ENCODE measurements at regions not wholly inside any gene's neighbourhood (a gene's known extent, or its start where the extent isn't known, plus 50 kb on each side); places are given as distances from the start of the nearest gene placed in this dataset.

- TF ChIP-seq, protein P1, sequence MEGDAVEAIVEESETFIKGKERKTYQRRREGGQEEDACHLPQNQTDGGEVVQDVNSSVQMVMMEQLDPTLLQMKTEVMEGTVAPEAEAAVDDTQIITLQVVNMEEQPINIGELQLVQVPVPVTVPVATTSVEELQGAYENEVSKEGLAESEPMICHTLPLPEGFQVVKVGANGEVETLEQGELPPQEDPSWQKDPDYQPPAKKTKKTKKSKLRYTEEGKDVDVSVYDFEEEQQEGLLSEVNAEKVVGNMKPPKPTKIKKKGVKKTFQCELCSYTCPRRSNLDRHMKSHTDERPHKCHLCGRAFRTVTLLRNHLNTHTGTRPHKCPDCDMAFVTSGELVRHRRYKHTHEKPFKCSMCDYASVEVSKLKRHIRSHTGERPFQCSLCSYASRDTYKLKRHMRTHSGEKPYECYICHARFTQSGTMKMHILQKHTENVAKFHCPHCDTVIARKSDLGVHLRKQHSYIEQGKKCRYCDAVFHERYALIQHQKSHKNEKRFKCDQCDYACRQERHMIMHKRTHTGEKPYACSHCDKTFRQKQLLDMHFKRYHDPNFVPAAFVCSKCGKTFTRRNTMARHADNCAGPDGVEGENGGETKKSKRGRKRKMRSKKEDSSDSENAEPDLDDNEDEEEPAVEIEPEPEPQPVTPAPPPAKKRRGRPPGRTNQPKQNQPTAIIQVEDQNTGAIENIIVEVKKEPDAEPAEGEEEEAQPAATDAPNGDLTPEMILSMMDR (IDR thresholded peaks at IDR 0.05; ENCODE audit: unreplicated experiment): no peak
- Mint-ChIP-seq H3K4me1 (ENCODE audit: unreplicated experiment) (no peaks in the 10 kb centered on the region), H3K27me3 (ENCODE audit: unreplicated experiment) (peaks cover 2% of the 10 kb centered on the region), H3K9me3 (ENCODE audit: unreplicated experiment) (peaks cover 5% of the 10 kb centered on the region), H3K27ac (ENCODE audit: unreplicated experiment) (no peak overlapping the region), H3K36me3 (ENCODE audit: low read depth, unreplicated experiment) (peaks cover 7% of the 10 kb centered on the region), H3K4me3 (ENCODE audit: unreplicated experiment) (no peak overlapping the region)
- no peak for DNase-seq (ENCODE audit: low spot score)
Measured at GRCh38 chr6:156336089-156336488, 441.1 kb upstream of the ARID1B start.

GRCh38 chr6:156334966-156335365 lies 442.2 kb upstream of the ARID1B start:
- H3K27me3 Mint-ChIP-seq (ENCODE audit: unreplicated experiment): peaks cover 3% of the 10 kb centered on the region
- peaks cover 5% of the 10 kb centered on the region for H3K9me3 Mint-ChIP-seq (ENCODE audit: unreplicated experiment)
- H3K27ac Mint-ChIP-seq (ENCODE audit: unreplicated experiment): no peak overlapping the region
- no peak for DNase-seq (ENCODE audit: low spot score)
- TF ChIP-seq, protein P1 (IDR thresholded peaks at IDR 0.05; ENCODE audit: unreplicated experiment): no peak
- peaks cover 10% of the 10 kb centered on the region for H3K36me3 Mint-ChIP-seq (ENCODE audit: low read depth, unreplicated experiment)
- no peak overlapping the region for H3K4me3 Mint-ChIP-seq (ENCODE audit: unreplicated experiment)
- H3K4me1 Mint-ChIP-seq (ENCODE audit: unreplicated experiment): no peaks in the 10 kb centered on the region

DNA sequence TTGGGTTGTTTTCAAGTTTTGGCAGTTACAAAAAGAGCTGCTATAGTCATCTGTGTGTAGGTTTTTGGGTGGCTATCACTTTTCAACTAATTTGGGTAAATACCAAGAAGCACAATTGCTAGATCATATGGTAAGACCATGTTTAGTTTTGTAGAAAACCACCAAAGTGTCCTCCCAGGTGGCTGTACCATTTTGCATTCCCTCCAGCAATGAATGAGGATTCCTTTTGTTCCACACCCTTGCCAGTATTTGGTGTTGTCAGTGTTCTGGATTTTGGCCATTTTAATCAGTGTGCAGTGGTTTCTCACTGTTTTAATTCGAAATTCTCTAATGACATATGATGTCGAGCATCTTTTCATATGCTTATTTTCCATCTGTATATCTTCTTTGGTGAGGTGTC lies 457.5 kb upstream of the ARID1B start:
- H3K4me3 Mint-ChIP-seq (ENCODE audit: unreplicated experiment): no peak overlapping the region
- TF ChIP-seq, protein P1 (IDR thresholded peaks at IDR 0.05; ENCODE audit: unreplicated experiment): no peak
- no peaks in the 10 kb centered on the region for H3K4me1 Mint-ChIP-seq (ENCODE audit: unreplicated experiment)
- H3K27ac Mint-ChIP-seq (ENCODE audit: unreplicated experiment): no peak overlapping the region
- peaks cover 2% of the 10 kb centered on the region for H3K27me3 Mint-ChIP-seq (ENCODE audit: unreplicated experiment)
- no peaks in the 10 kb centered on the region for H3K9me3 Mint-ChIP-seq (ENCODE audit: unreplicated experiment)
- no peaks in the 10 kb centered on the region for H3K36me3 Mint-ChIP-seq (ENCODE audit: low read depth, unreplicated experiment)
- DNase-seq (ENCODE audit: low spot score): no peak

- Mint-ChIP-seq H3K27me3 (ENCODE audit: unreplicated experiment) (peaks cover 2% of the 10 kb centered on the region), H3K4me3 (ENCODE audit: unreplicated experiment) (no peak overlapping the region), H3K36me3 (ENCODE audit: low read depth, unreplicated experiment) (no peaks in the 10 kb centered on the region), H3K9me3 (ENCODE audit: unreplicated experiment) (no peaks in the 10 kb centered on the region), H3K4me1 (ENCODE audit: unreplicated experiment) (no peaks in the 10 kb centered on the region), H3K27ac (ENCODE audit: unreplicated experiment) (no peak overlapping the region)
- TF ChIP-seq, protein P1 (IDR thresholded peaks at IDR 0.05; ENCODE audit: unreplicated experiment): no peak
- DNase-seq (ENCODE audit: low spot score): no peak
Measured at GRCh38 chr6:156316583-156317125, 460.5 kb upstream of the ARID1B start.

DNA sequence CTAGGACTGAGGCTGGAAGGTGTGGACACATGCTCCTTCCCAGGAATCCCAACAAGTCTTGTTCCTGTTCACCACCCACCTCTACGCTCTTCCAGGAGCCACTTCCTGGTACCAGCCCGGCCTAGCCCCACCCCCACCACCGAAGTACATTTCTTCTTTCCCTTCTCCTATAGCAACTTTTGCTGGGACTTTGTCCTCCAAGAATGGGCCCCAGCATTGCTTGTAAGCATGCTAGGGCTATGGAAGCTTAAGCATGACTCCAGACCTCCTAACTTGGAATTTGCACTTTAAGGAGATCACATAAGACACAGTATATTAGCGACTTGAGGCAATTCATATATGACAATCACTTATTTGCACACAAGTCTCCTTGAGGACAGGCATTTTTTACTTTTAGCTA lies 462.0 kb upstream of the ARID1B start:
- TF ChIP-seq, protein P1 (IDR thresholded peaks at IDR 0.05; ENCODE audit: unreplicated experiment): no peak
- Mint-ChIP-seq H3K9me3 (ENCODE audit: unreplicated experiment) (no peaks in the 10 kb centered on the region), H3K4me3 (ENCODE audit: unreplicated experiment) (no peak overlapping the region), H3K36me3 (ENCODE audit: low read depth, unreplicated experiment) (no peaks in the 10 kb centered on the region), H3K27me3 (ENCODE audit: unreplicated experiment) (peaks cover 2% of the 10 kb centered on the region), H3K4me1 (ENCODE audit: unreplicated experiment) (no peaks in the 10 kb centered on the region), H3K27ac (ENCODE audit: unreplicated experiment) (no peak overlapping the region)
- no peak for DNase-seq (ENCODE audit: low spot score)

Data from endothelial cell (in vitro differentiated cells).